ENCODE measurements at regions not wholly inside any gene's neighbourhood (a gene's known extent, or its start where the extent isn't known, plus 50 kb on each side); places are given as distances from the start of the nearest gene placed in this dataset.

DNA sequence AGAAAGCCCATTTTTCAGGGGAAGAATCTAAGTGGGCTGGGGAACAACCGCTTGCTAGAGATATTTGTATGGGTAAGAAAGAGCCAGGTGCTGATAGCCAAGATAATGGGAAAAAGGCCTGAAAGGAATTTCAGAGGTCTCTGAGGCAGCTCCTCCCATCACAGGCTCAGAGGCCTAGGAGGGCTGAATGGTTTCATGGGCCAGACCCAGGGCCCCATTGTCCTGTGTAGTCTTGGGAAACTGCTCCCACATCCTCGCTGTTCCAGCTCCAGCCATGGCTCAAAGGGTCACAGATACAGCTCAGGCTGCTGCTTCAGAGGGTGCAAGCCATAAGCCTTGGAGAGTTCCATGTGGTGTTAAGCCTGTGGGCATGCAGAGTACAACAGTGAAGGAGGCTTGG lies 73.2 kb upstream of the ARHGAP20 start:
- DNase-seq (ENCODE audit: low spot score) = no peak

DNA sequence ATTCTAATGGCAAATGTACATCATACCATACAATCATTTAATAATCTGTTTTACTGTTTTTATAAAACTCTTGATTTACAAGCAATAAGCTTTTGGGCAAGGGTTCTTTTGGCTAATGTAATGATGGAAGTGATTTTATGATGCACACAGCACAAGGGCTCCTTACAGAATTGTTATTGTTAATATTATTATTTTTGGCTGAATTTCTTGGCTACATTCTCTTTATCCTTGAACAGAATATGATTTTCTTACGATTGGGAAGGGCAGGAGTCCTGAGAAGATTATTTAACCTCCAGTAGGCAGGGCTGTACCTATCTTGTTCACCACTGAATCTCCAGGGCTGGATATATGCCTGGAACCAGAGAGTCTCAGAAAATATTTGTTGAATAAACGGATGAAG lies 70.4 kb upstream of the ARHGAP20 start:
- no peak for DNase-seq (ENCODE audit: low spot score)

DNA sequence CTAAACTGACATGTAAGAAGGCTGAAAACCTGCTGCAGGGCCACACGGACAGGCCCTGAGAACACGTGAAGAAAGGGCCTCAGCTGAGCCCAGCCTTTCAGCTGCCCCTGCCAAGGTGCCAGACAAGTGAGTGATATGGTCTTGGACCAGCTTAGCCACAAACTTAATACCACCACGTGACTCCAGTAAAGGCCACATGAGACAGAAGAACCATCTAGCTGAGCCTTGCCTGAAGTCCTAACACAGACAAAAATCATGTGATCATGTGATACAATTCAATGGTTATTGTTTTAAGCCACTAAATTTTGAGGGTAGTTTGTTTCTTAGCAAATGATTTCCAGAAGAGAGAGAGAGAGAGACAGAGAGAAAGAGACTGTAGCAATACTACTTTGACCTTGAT lies 66.9 kb upstream of the ARHGAP20 start:
- no peak for DNase-seq (ENCODE audit: low spot score)

- no peak for DNase-seq (ENCODE audit: low spot score)
Measured at GRCh38 chr11:110778343-110778742, 66.1 kb upstream of the ARHGAP20 start.

DNA sequence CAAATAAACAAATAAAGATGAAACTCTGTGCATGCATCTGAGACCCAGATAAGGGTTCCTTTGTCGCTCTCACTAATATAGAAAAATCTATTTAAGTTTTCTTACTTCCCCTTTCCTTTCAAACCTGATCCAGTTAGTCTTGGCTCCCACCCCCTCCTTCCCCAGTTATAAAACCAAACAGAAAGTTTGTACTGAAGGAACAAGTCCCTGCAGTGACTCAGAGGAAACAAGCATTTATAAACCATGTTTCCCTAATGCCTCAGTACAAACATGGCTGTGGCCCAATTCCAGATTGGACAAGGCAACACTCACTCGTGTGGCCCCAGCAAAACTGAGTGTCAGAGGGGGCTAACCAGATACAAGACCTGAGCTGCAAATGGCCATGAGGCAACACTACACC lies 65.5 kb upstream of the ARHGAP20 start:
- DNase-seq (ENCODE audit: low spot score) = no peak

- no peak for DNase-seq (ENCODE audit: low spot score)
Measured at GRCh38 chr11:110776081-110776480, 63.8 kb upstream of the ARHGAP20 start.

DNA sequence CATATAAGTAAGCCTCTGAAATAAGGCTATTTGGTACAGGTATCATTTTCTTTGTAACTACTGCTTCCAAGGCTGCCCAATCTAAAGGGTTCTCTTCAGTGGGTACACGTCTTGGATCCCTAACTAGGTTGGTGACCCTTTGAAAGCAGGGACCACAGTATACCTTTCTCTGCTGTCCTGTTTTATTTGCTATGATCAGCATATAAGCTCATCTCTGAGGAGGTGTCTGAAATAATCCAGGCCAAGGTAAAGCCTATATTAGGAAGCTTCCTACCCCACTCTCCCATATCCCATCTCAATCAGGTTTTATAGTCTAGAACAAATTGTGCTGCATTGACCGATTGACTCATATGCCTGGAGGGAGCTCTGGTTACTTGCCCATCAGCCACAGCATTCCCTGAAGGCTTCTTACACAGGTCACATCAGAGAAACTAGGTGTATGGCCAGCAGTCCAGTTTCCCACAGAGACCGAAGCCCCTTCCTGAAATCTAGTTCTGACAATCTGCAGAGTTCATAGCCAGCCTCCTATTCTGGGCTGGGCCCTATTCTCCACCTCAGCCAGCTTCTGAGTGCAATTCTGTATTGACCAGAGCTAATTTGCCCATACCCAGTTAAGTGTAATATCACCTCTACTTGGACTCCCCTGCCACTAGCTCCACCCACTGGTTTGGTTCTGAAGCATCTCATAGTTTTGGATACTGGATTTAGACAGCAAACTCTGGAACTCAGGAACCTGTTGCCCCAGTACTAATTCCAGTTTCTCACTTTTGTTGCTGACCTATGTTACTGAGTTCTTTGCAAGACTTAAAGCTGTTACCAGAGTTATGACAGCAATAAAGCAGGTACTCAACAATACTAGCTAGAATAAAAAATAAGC lies 62.1 kb upstream of the ARHGAP20 start:
- DNase-seq (ENCODE audit: low spot score) = no peak

GRCh38 chr11:110773442-110773841 lies 61.2 kb upstream of the ARHGAP20 start:
- no peak for DNase-seq (ENCODE audit: low spot score)

DNA sequence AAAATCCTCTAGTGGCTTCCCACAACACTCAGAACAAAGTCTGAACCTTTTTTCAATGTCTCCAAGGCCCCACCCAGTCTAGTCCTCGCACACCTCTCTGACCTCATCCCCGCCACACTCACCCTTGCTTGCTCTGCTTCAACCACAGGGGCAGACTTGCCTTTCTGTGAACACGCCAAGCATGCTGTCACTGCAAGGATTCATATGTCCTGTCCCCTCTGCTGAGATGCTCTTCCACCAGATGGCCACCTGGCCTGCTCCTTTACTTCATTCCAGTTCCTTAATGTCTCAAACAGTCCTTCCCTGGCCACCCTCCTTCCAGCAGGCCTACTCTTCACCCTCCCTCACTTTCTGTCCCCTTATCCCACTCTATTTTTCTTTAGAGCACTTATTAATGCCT lies 60.6 kb upstream of the ARHGAP20 start:
- no peak for DNase-seq (ENCODE audit: low spot score)

- no peak for DNase-seq (ENCODE audit: low spot score)
Measured at GRCh38 chr11:110766316-110766715, 54.1 kb upstream of the ARHGAP20 start.

GRCh38 chr11:110764485-110764884 lies 52.2 kb upstream of the ARHGAP20 start:
- DNase-seq (ENCODE audit: low spot score) = no peak

DNA sequence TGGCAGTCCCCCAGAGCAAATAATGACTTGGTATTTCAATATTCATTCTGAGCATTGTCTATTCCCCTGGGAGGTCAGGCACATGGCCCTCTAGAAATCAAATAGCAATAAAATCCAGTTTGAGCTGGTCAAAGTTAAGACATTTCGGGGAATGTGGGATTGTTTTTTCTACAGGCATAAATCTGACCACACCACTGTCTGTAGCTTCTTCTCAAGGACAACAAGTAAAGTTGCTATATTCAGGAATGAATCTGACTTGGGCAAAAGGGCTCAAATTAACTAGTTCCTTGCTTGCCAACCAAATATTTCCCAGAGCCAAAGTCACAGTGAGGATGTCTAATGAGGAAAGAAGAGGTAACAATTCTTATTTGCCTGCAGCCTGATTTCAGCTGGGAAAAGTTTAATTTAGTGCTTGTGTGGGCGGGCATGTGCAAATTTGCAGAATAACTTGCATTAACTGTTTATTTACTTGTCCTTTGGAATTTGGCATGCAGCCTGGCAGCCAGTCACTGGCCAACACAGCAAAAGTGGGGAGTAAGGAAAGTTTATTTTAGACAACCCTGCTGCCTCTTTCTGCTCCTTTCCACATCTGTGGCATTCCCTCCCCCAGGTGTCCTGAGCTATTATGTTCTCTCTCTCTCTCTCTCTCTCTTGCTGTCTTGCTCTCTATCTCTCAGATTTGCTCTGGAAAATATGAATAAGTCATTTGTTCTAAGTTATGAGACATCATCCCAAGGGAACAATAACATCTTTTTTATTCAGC lies 51.2 kb upstream of the ARHGAP20 start:
- no peak for DNase-seq (ENCODE audit: low spot score)

GRCh38 chr11:110762590-110762989 lies 50.4 kb upstream of the ARHGAP20 start:
- no peak for DNase-seq (ENCODE audit: low spot score)

Data from CD4-positive, alpha-beta T cell treated with Interleukin-2 at 100 ng/mL for 4 hours (primary cell).